Osteoblast (primary cell): ENCODE measurements at regions not wholly inside any gene's neighbourhood (a gene's known extent, or its start where the extent isn't known, plus 50 kb on each side); places are given as distances from the start of the nearest gene placed in this dataset.
A peak's percentile ranks its signal among the peaks of the same experiment; 100 is the strongest.

ENCODE experiments used
- DNase-seq: peaks from one replicate; pipeline ENCODE4 v3.0.0; 2011; ENCODE audit warnings: low spot score, mixed read lengths; ENCODE audit not compliant: insufficient read length; ENCODE audit errors: missing footprints
- H2AFZ ChIP-seq: 2 replicates; pipeline ENCODE4 v1.6.0; 2011; ENCODE audit warnings: mild to moderate bottlenecking, low read length
- H3K27ac ChIP-seq: 2 replicates; pipeline ENCODE4 v1.5.1; 2011; ENCODE audit warnings: mild to moderate bottlenecking, low read depth, low read length, moderate library complexity
- H3K27me3 ChIP-seq: 2 replicates; pipeline ENCODE4 v1.6.0; 2012; ENCODE audit warnings: mild to moderate bottlenecking, control low read depth, inconsistent platforms, low read length, moderate library complexity; ENCODE audit not compliant: insufficient read depth
- H3K36me3 ChIP-seq: 2 replicates; pipeline ENCODE4 v1.5.1; 2011; ENCODE audit warnings: mild to moderate bottlenecking, low read length, control low read depth, moderate library complexity; ENCODE audit not compliant: insufficient read depth
- H3K4me1 ChIP-seq: 2 replicates; pipeline ENCODE4 v1.5.1; 2011; ENCODE audit warnings: mild to moderate bottlenecking, low read length, control low read depth, moderate library complexity; ENCODE audit not compliant: insufficient read depth
- H3K4me2 ChIP-seq: 2 replicates; pipeline ENCODE4 v1.6.0; 2011; ENCODE audit warnings: mild to moderate bottlenecking, low read length; ENCODE audit not compliant: insufficient read depth
- H3K4me3 ChIP-seq: fragments of 200-600 bp; sonication (generic); 3 replicates; pipeline ENCODE4 v1.5.1; 2012; ENCODE audit warnings: mild to moderate bottlenecking, low read length, inconsistent platforms; ENCODE audit not compliant: insufficient read depth
- H3K79me2 ChIP-seq: 2 replicates; pipeline ENCODE4 v1.6.0; 2012; ENCODE audit warnings: mild to moderate bottlenecking, low read length, control low read depth, inconsistent platforms; ENCODE audit not compliant: insufficient read depth
- H3K9me3 ChIP-seq: 2 replicates; pipeline ENCODE4 v1.5.1; 2011; ENCODE audit warnings: low read depth, low read length, control low read depth
- H4K20me1 ChIP-seq: 2 replicates; pipeline ENCODE4 v1.6.0; 2012; ENCODE audit warnings: mild to moderate bottlenecking, low read length, control low read depth; ENCODE audit not compliant: insufficient read depth
- CTCF ChIP-seq: IDR thresholded peaks from 2 replicates; pipeline ENCODE4 v1.5.1; 2011; ENCODE audit warnings: mild to moderate bottlenecking, low read depth, low read length, moderate library complexity; ENCODE audit errors: extremely low read depth

- no peaks in the 10 kb centered on the region for H3K36me3 ChIP-seq
- no peaks in the 10 kb centered on the region for H3K9me3 ChIP-seq
- no peak for TF ChIP-seq CTCF
- no peak overlapping the region for H3K4me2 ChIP-seq
- H3K4me3 ChIP-seq: no peak overlapping the region
- H2AFZ ChIP-seq: no peak overlapping the region
- no peak overlapping the region for H3K27ac ChIP-seq
- no peaks in the 10 kb centered on the region for H3K4me1 ChIP-seq
- no peaks in the 10 kb centered on the region for H4K20me1 ChIP-seq
- DNase-seq: no peak
- no peaks in the 10 kb centered on the region for H3K27me3 ChIP-seq
- H3K79me2 ChIP-seq: no peaks in the 10 kb centered on the region
These were observed 467.6 kb downstream of the NYAP2 start for GRCh38 chr2:225867071-225867470.

- H3K4me1 ChIP-seq: no peaks in the 10 kb centered on the region
- no peak overlapping the region for H3K4me2 ChIP-seq
- no peak for TF ChIP-seq CTCF
- H3K27me3 ChIP-seq: no peaks in the 10 kb centered on the region
- H3K9me3 ChIP-seq: no peaks in the 10 kb centered on the region
- H3K79me2 ChIP-seq: no peaks in the 10 kb centered on the region
- H2AFZ ChIP-seq: no peak overlapping the region
- no peak for DNase-seq
- H3K27ac ChIP-seq: no peak overlapping the region
- H3K4me3 ChIP-seq: no peak overlapping the region
- H4K20me1 ChIP-seq: no peaks in the 10 kb centered on the region
- H3K36me3 ChIP-seq: no peaks in the 10 kb centered on the region
These were observed 466.0 kb downstream of the NYAP2 start for GRCh38 chr2:225865468-225865867.

- Histone ChIP-seq H3K27ac (no peak overlapping the region), H3K27me3 (no peaks in the 10 kb centered on the region), H3K4me1 (no peaks in the 10 kb centered on the region), H3K4me3 (no peak overlapping the region), H4K20me1 (no peaks in the 10 kb centered on the region), H3K4me2 (no peak overlapping the region), H3K9me3 (no peaks in the 10 kb centered on the region), H3K79me2 (no peaks in the 10 kb centered on the region), H3K36me3 (no peaks in the 10 kb centered on the region), H2AFZ (no peak overlapping the region)
- no peak for DNase-seq
- no peak for TF ChIP-seq CTCF
These were observed 464.9 kb downstream of the NYAP2 start for GRCh38 chr2:225864394-225864793.

GRCh38 chr2:225842939-225843338 lies 443.4 kb downstream of the NYAP2 start:
- DNase-seq: peak; percentile 21
- Histone ChIP-seq H2AFZ (no peak overlapping the region), H3K9me3 (no peaks in the 10 kb centered on the region), H3K4me1 (no peaks in the 10 kb centered on the region), H4K20me1 (no peaks in the 10 kb centered on the region), H3K27me3 (no peaks in the 10 kb centered on the region), H3K36me3 (no peaks in the 10 kb centered on the region), H3K4me3 (no peak overlapping the region), H3K27ac (no peak overlapping the region), H3K79me2 (no peaks in the 10 kb centered on the region), H3K4me2 (no peak overlapping the region)
- no peak for TF ChIP-seq CTCF
